Muscle layer of duodenum (tissue), 2 donors: ENCODE measurements at regions not wholly inside any gene's neighbourhood (a gene's known extent, or its start where the extent isn't known, plus 50 kb on each side); places are given as distances from the start of the nearest gene placed in this dataset.
"Not testable (repeated sequence)": the region's sequence is repeated elsewhere in the genome, so short reads cannot be mapped to it uniquely, and the experiment has no call there.

Source experiments
- H3K27ac ChIP-seq: one replicate; pipeline ENCODE4 v1.7.0; 2013; ENCODE audit warnings: mild to moderate bottlenecking, low read length
- H3K27me3 ChIP-seq: one replicate; pipeline ENCODE4 v1.7.0; 2013; ENCODE audit warnings: low read depth, mild to moderate bottlenecking, control low read depth, low read length
- H3K36me3 ChIP-seq, 2 donors: one replicate each; pipeline ENCODE4 v1.7.0; 2013; ENCODE audit warnings: low read length in 2 of 2, control low read depth in 1 of 2, mild to moderate bottlenecking in 1 of 2; ENCODE audit not compliant: insufficient read depth in 2 of 2, control insufficient read depth in 1 of 2
- H3K4me1 ChIP-seq, 2 donors: one replicate each; pipeline ENCODE4 v1.7.0; 2013; ENCODE audit warnings: low read length in 2 of 2, mild to moderate bottlenecking in 2 of 2, control low read depth in 1 of 2, moderate library complexity in 1 of 2; ENCODE audit not compliant: insufficient read depth in 2 of 2, control insufficient read depth in 1 of 2
- H3K4me3 ChIP-seq, 2 donors: one replicate each; pipeline ENCODE4 v1.7.0; 2013; ENCODE audit warnings: low read length in 2 of 2, low read depth in 1 of 2, mild to moderate bottlenecking in 1 of 2
- H3K9me3 ChIP-seq, 2 donors: one replicate each; pipeline ENCODE4 v1.7.0; 2013; ENCODE audit warnings: low read length in 2 of 2, control low read depth in 1 of 2, mild to moderate bottlenecking in 1 of 2; ENCODE audit not compliant: control insufficient read depth in 1 of 2
- donor health status: healthy.

DNA sequence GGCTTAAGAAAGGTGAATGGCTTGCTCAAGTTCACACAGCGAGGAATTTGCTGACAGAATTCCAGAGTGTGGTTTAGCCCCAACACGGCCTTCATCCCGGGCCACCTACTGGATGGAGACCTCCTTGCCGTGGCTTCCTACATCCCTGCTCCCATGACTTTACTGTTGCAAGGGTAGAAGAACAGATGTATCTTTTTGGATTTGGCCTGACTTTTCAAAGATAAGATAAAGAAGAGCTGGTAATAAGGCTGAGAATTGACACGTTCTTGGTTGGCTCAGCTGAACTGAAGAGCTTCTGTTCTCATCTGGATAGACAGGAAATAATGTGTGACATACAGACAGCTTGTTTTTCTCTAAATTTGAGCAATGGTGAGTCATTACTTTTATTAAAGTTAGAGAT lies 113.1 kb downstream of the KLF5 start:
- no peaks in the 10 kb centered on the region for H3K9me3 ChIP-seq
- no peak overlapping the region for H3K4me3 ChIP-seq
- H3K27ac ChIP-seq, result peak overlapping the region; percentile 74
- H3K36me3 ChIP-seq, result no peaks in the 10 kb centered on the region
- H3K27me3 ChIP-seq, result no peaks in the 10 kb centered on the region
- no peaks in the 10 kb centered on the region for H3K4me1 ChIP-seq

GRCh38 chr13:73171271-73171682 lies 112.5 kb downstream of the KLF5 start:
- Histone ChIP-seq H3K36me3 (no peaks in the 10 kb centered on the region), H3K27ac (peak overlapping the region; percentile 74), H3K27me3 (no peaks in the 10 kb centered on the region), H3K4me1 (peaks cover 0 to 6% of the 10 kb centered on the region in 2 donors), H3K4me3 (no peak overlapping the region), H3K9me3 (no peaks in the 10 kb centered on the region)

GRCh38 chr13:73169971-73170370 lies 111.2 kb downstream of the KLF5 start:
- Histone ChIP-seq H3K27me3 (no peaks in the 10 kb centered on the region), H3K27ac (no peak overlapping the region), H3K36me3 (no peaks in the 10 kb centered on the region), H3K4me1 (peaks cover 0 to 9% of the 10 kb centered on the region in 2 donors), H3K4me3 (no peak overlapping the region), H3K9me3 (no peaks in the 10 kb centered on the region)

DNA sequence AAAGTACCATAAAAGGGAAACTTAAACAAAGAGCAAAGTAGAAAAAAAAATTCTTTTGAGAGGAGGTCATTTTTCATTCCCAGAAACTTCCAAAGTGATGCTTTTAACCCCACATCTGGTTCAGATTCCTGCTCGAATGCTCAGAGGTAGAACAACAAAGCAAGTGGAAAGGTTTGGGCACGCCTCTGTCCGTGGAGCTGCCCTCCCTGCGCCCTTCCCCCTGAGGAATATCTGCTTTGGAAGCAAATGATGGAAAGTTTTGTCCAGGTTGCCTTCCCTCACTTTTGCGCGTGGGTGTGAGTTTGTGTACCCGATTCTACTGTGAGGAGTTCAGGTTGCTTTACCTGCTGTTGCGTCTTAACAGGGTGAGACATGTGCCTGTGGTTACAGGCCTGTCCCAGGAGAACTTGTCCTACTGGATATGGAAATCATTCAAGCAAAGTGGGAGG lies 110.2 kb downstream of the KLF5 start:
- H3K4me3 ChIP-seq, result no peak overlapping the region
- H3K4me1 ChIP-seq, result peaks cover 0 to 9% of the 10 kb centered on the region in 2 donors
- no peak overlapping the region for H3K27ac ChIP-seq
- H3K27me3 ChIP-seq, result no peaks in the 10 kb centered on the region
- H3K9me3 ChIP-seq, result no peaks in the 10 kb centered on the region
- no peaks in the 10 kb centered on the region for H3K36me3 ChIP-seq

GRCh38 chr13:73168226-73168952 lies 109.6 kb downstream of the KLF5 start:
- H3K27me3 ChIP-seq, result no peaks in the 10 kb centered on the region

DNA sequence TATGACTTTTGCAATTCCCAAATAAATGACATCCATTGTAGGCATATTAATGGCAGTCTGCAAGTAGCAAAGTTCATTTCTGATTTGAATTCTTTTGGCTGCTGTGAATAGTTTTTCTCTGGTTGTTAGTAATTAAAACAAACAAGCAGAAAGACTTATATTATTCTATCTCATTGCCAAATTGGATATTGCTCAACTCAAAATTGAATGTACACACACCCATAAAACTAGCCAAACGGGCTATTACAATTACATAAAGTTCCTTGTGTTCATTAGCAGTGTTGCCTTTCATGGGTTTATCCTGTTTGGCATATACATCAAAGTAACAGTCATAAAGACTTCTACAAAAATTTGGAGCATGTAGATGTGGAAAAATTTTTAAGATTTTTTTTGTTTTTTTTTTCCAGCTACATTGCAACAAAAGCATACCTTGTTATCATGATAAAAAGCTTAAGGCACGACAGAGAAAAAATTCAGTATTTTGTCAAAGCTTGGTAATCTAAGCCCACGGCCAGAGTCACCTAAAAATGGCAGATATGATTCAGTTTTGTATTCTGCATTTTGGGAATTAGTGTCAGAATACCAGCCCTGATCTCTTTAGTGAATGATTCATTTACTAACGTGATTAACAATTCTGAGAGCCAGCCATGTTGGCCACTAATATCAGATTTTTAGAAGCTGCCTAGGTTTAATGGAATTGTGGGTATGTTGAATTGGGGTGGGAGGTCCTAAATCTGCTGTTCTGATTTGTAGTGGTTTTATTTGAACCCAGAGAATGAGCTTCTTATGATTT lies 108.4 kb downstream of the KLF5 start:
- Histone ChIP-seq H3K9me3 (no peaks in the 10 kb centered on the region), H3K36me3 (no peaks in the 10 kb centered on the region), H3K27ac (no peak overlapping the region), H3K4me3 (no peak overlapping the region), H3K4me1 (peaks cover 0 to 9% of the 10 kb centered on the region in 2 donors), H3K27me3 (no peaks in the 10 kb centered on the region)

More at GRCh38 chr13:73168226-73168952, 109.6 kb downstream of the KLF5 start:
- H3K4me3 ChIP-seq, result no peak overlapping the region
- H3K36me3 ChIP-seq, result no peaks in the 10 kb centered on the region
- H3K27ac ChIP-seq, result no peak overlapping the region
- no peaks in the 10 kb centered on the region for H3K9me3 ChIP-seq
- peaks cover 0 to 9% of the 10 kb centered on the region in 2 donors for H3K4me1 ChIP-seq

DNA sequence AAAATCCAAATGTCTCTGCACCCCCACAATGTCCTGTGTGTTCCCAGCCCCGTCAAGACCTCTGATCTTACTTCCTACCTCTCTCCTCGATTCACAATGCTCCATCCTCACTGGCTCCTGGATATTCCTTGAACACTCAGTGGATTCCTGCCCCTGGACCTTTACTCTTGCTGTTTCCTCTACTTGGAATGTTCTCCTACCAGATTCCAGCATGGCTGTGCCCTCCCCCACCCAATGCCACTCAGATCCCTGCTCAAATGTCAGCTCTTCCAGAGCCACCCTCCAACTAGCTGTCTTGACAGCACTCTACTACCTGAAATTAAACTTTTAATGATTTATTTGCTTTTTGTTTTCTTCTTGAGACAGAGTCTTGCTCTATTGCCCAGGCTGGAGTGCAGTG lies 107.4 kb downstream of the KLF5 start:
- no peaks in the 10 kb centered on the region for H3K27me3 ChIP-seq
- H3K27ac ChIP-seq, result no peak overlapping the region
- H3K36me3 ChIP-seq, result no peaks in the 10 kb centered on the region
- no peaks in the 10 kb centered on the region for H3K9me3 ChIP-seq
- H3K4me1 ChIP-seq, result peaks cover 0 to 9% of the 10 kb centered on the region in 2 donors
- H3K4me3 ChIP-seq, result no peak overlapping the region

- Histone ChIP-seq H3K27me3 (no peaks in the 10 kb centered on the region), H3K9me3 (no peaks in the 10 kb centered on the region), H3K27ac (no peak overlapping the region), H3K36me3 (no peaks in the 10 kb centered on the region), H3K4me1 (peaks cover 0 to 9% of the 10 kb centered on the region in 2 donors), H3K4me3 (no peak overlapping the region)
These were observed 104.4 kb downstream of the KLF5 start for GRCh38 chr13:73162912-73163911.

GRCh38 chr13:73160371-73161031 lies 101.7 kb downstream of the KLF5 start:
- not testable (repeated sequence) for H3K9me3 ChIP-seq, H3K27ac ChIP-seq, H3K4me3 ChIP-seq, H3K36me3 ChIP-seq, H3K4me1 ChIP-seq, H3K27me3 ChIP-seq

DNA sequence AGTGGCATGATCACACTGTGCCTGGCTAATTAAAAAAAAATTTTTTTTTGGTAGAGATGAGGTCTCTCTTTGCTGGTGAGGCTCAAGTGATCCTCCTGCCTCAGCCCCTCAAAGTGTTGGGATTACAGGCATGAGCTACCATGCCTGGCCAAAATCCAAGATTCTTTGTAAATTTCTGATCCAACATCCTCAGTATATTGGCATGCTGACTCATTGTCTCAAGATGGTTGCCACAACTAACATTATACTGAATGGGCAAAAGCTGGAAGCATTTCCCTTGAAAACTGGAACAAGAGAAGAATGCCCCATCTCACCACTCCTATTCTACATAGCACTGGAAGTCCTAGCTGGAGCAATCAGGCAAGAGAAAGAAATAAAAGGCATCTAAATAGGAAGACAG lies 100.0 kb downstream of the KLF5 start:
- H3K4me3 ChIP-seq, result no peak overlapping the region
- no peaks in the 10 kb centered on the region for H3K9me3 ChIP-seq
- no peaks in the 10 kb centered on the region for H3K27me3 ChIP-seq
- H3K4me1 ChIP-seq, result no peaks in the 10 kb centered on the region
- no peak overlapping the region for H3K27ac ChIP-seq
- H3K36me3 ChIP-seq, result no peaks in the 10 kb centered on the region
